Urothelium cell line (cell line): ENCODE measurements at regions not wholly inside any gene's neighbourhood (a gene's known extent, or its start where the extent isn't known, plus 50 kb on each side); places are given as distances from the start of the nearest gene placed in this dataset.

Experiments
- DNase-seq: peaks from one replicate; pipeline ENCODE4 v3.0.0; 2011; ENCODE audit warnings: low spot score, mixed read lengths
- FAIRE-seq: peaks from 2 replicates; lab custom pipeline; 2011; peaks lifted over from hg19 to GRCh38; lab: Jason Lieb, UNC

DNA sequence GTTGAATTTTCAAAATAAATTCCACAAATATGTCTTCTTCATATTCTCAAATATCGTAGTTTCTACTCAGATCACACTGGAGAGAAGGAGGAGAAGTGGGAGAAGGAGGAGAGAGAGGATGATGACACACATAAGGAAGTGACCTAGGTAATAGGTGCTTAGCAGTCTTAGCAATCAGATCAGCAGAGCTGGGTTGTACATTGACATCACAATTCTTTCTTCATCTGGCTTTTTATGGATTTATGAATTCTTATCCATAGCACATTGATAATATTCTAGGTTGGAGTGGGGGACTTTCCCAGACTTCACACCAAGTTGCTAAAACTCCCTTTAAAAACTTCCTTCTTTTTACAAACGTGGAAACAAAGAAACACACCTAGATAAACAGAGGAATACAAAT lies 86.9 kb downstream of the FGF9 start:
- no peak for FAIRE-seq
- no peak for DNase-seq

DNA sequence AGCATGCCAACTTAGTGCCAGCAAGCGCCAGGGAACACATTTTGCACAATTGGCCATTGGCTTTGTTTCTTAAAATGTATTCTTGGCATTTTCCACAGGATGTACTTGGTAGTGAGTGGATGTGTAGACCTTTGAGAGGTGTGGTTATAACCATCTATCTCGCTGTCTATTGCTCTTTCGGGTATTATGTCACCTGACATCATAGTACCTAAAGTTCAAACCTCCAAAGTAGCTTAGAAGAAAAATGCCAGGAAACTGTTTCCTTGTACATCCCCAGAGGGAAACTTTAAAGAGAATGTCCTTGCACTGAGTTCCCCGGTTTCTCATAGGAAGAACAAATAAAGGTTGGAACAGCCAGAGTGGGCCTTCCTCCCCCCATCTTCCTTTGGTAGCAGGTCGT lies 87.6 kb downstream of the FGF9 start:
- FAIRE-seq: no peak
- no peak for DNase-seq

DNA sequence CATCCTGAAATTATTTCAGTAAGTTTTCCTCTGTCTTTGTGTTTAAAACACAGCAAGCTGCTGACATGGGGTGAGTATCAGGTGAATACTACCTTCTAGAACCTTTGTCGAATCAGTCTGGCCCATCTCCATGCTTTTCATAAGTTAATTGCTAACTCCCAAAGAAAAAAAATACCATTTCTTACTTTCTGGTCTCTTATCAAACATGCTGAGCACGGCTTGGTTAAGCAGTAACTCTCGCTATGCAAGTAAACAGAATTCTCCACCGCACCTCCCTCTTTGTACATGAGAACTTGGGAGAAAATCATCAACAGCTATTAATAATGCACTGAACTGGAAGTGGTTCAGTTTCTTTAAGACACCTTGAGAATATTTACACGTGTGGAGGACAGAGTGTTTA lies 88.6 kb downstream of the FGF9 start:
- DNase-seq (no peak), FAIRE-seq (no peak)

DNA sequence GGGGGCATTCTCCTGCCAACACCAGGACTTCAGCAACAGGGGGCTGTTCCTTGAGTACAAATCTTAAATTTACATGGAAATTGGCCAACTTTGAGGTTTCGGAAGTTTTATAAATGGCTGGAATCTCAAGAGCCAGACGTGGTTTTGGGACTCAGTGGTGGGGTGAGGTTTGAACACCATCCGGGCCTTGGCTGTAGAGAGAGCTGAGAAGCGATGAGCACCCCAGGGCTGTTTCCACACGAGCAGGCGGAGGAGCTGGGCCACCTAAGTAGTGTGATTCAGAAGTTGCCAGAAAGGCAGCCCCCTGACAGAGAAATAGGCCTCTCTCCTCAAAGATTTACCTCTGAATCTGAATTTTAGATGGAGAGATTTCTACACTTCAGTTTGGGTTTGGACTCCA lies 89.0 kb downstream of the FGF9 start:
- FAIRE-seq: no peak

DNA sequence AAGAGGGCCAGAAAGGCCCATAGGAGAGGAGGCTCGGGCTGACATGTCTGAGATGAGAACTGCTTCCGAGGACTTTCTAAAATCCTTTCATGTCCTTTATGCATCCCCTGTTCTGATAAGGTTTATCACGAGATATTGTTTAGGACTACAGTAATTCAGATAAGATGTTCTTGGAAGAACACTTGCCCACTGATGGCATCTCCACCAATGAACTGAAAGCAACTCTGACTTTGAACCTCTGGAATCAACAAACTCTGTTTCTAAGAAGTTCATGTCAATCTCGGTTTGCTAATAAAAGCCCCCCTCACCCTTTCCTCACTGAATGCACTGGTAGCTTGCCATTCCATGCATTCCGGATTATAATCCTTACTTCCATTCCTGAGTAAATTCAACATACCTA lies 90.9 kb downstream of the FGF9 start:
- FAIRE-seq (no peak), DNase-seq (no peak)

More for the DNA sequence above, 89.0 kb downstream of the FGF9 start:
- DNase-seq: no peak

DNA sequence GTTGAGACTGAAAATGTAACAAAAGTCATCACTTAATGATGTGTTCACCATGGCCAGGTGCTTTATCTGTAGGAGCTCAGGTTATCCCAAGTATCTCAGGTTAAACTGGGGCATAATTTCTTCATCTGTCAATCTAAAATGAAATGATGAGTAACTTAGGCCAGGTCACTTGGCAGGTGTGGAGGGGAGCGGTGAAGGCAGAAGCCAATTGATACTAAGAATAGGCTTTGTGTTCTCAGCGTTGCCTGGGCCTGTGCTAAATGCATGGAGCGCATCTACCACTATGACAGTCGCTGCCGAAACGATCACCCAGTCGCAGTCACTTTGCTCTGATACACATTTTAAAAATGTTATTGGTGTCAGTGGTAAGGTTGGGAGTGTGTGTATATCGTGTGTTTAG lies 91.6 kb downstream of the FGF9 start:
- DNase-seq (no peak), FAIRE-seq (no peak)

DNA sequence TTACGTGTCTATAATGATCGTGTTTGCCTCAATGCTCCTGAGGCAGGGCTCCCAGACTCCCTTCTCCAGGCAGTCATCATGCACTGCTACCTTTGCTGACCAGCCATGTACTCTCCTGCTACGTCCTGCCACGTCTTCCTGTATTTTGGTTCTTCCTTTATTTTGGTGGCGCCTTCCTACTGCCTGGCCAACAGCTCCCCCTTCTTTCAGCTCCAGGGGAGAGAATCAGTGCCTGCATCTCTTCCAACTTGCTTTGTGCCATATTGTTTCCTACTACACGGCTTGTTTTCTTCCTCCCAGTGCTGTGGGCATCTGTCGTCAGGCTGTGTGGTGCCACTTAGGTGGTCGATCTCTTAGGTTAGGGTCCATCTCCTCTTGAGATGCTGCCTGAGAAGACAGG lies 96.2 kb downstream of the FGF9 start:
- no peak for DNase-seq
- no peak for FAIRE-seq

DNA sequence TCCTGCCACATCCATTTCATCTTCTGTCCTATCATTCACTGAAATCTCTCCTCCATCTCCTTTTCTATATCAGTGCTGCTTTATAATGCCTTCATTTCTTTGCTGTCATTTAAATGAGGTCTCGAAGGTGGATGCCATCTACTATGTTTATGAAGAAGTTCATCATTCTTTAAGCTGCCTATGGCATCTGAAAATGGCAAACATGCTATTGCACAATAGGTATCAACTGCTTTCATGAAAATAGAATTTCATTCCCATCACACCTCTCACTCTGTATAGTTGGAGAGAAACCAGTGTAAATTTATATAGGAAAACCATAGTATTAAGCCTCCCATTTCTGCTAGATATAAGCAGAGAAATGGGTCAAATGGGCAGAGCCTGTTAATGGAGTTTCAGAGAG lies 100.2 kb downstream of the FGF9 start:
- DNase-seq: no peak
- FAIRE-seq: no peak

DNA sequence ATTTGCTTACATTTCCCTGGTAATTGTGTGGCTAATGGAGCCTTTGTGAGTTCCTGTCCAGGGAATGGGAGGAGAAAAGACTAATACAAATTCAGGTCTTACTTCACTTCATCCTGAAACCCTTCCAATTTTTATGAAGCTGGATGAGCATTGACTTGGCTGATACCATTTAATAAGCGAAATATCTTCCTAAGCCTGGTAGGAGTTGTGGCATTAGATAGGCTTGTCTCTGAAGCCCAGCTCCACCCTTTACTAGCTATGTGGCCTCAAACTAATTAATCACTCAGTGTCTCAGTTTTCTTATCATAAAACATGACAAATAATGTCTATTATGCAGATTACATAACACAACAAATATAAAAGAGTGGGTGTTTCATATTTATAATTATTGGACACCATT lies 106.3 kb downstream of the FGF9 start:
- FAIRE-seq: no peak
- DNase-seq: no peak

DNA sequence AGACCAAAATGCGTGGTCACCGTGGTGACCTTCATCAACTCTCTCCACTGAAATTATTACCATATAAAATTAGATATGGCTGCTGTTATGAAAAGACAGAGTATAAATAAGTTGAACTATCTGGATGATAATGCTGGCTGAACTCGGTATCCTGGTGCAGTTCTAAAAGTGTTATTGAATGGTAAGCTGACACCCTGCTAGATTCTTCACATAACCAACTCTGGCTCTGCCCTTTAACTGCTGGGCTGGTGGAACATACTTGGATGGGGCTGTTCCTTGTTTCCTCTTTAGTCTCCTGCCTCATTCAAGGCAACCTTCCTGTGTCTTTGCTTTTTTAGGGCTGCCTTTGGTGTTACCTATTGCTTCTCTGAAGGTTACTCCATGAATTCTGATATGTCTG lies 106.9 kb downstream of the FGF9 start:
- no peak for DNase-seq
- no peak for FAIRE-seq

DNA sequence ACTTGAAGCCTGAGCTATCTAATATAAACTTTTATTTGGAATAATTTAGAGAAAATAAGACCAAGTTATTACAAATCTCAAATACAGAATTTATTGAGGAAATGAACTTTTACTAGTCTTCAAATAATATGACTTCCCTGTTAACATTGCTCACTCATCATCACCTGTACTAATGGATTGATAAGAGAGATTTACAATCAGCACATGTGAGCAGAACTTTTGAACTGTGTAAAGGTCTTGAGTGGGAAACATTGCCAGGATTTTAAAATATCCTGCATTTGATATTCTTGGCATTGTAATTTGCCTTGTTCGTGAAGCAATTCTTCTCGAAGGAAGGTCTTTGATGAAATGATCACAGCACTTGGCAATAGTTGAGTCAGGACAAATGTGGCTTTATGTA lies 111.9 kb downstream of the FGF9 start:
- DNase-seq: no peak
- FAIRE-seq: no peak

DNA sequence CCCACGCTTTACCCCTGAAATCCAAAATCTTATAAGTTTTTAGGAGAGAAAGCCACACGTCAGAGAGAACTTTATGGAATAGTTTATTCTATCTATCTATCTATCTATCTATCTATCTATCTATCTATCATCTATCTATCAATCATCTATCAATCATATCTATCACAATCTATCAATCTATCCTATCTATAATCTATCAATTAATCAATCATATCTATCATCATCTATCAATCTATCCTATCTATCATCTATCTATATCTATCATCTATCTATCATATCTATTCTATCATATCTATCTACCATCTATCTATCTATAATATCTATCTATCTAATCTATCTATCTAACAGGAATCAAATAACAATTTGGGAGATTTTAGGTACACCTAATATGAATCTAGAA lies 115.1 kb downstream of the FGF9 start:
- DNase-seq (no peak), FAIRE-seq (no peak)

DNA sequence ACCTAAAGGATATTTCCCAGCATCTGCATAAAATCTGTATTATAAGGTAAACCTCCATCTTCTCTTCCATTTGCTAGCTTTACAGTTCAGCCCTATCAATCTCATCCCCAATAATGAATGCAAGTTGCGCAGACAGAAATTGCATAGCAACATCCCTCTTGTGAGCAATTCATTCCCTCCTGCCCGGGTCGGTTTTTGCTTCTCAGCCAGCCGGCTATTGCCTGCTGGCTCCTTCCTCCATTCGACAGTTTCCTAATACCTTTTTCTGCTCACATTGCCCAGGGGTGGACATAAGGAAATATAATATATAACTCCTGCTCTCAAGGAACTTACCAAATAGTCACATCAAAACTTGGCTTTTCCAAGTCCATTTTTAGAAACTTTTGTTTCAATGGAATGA lies 125.2 kb downstream of the FGF9 start:
- FAIRE-seq (no peak), DNase-seq (no peak)

DNA sequence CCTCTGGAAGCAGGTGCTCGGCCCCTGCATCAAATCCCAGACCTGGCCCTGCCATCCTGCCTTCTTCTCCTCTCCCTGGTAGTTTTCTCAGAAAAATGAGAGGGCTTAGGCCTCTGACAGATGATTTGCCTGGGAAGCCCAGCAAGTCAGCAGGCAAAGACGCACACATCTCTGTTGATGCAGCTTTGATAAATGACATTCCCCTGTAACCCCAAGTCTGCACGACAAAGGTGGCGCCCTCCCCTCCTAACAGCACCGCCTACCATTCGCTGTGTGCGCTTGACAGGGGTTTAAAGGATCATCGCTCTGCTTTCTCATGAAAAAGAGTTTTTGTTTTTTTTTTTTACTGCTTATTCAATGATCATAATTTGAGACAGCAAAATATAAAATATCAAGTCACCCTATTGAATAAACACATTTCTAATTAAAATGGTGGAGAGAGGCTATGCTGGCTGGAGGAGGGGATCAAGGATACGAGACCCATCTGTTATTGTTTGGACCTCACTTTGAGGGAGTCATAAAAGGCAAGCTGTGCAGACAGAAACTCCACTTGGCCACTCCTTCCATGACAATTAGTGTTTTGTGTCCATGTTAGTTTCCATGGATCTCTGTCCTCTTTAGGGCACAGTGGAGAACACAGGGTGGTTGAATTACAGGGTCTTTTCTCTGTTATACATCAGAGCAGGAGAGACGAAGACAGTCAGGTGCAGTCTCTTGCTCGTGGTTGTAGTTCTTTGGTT lies 126.1 kb downstream of the FGF9 start:
- FAIRE-seq: no peak
- no peak for DNase-seq

DNA sequence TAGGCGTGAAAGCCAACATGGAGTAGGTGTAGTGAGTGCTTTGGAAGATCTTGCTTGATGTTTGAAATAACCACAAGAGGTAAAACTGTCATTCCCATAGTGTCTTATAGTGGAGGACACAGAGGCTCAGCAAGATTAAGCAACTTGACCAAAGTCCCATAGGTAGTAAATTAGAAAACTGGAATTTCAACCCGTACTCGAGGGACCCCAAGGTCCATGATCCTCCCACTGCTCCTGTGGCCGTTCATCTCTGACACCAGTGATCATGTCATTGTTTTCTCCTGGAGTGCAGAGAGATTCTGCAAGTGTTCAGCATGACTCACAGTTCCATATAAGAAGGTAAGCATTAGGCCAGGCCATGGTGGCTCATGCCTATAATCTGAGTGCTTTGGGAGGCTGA lies 126.9 kb downstream of the FGF9 start:
- no peak for FAIRE-seq
- no peak for DNase-seq

DNA sequence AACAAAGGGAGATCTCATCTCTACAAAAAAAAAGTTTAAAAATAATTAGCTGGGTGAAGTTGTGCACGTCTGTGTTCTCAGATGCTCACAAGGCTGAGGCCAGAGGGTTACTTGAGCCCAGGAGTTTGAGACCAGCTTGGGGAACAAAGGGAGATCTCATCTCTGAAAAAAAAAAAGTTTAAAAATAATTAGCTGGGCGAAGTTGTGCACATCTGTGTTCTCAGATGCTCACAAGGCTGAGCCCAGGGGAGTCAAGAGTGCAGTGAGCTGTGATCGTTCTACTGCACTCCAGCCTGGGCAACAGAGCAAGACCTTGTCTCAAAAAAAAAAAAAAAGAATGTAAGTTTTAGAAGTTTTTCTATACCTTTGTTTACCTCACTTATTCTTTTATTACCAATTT lies 127.3 kb downstream of the FGF9 start:
- no peak for FAIRE-seq
- DNase-seq: no peak

DNA sequence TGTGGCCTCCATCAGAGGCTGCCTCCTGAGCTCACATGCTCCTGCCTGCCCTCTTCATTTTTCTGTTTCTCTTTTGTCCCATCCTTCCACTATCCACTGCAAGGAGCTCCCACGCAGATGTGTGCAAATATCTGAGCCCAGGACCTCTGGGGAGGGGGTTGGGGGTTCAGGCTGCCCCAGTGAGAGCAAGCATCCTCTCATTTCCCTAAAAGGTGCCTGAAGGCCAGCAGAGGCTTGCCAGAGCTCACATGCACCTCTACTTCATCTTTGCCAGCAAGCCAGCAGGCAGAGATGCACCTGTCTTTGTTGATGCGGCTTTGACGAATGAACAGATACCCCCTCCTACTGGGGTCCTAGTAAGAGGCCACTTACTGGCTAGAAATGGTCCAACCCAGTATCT lies 128.8 kb downstream of the FGF9 start:
- no peak for DNase-seq
- no peak for FAIRE-seq

DNA sequence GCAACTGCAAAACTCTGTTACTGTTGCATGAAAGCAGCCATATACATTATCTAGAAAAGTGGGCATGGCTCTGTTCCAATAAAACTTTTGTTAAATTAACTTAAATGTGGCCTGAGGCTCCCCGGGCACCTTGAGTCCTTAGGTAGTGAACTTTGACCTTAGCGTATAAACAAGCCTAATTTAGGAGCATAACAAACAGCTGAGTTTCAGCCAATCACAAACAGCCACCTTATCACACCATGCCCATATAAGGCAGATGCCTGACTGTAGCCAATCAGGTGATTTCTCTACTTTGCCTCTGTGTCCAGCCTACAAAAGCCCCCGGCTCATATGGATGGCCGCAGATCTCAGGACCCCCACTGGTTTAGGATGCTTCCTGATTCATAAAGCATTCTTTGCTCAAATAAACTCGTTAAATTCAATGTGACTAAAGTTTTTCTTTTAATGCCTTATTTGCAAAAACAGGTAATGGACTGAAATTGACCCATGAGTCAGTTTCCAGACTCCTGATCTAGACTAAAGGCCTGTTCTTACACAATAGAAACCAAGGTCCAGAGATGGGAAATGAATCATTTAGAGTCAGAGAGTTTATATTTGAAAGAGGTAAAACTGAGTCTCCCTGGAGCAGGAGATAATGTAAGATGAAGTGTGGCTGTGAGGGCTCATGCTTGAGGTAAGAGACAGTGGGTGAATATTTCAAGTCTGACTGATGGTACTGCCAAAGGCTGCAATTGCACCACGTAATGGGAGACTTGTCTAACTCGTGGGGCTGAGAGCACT lies 130.2 kb downstream of the FGF9 start:
- DNase-seq: no peak
- FAIRE-seq: no peak

DNA sequence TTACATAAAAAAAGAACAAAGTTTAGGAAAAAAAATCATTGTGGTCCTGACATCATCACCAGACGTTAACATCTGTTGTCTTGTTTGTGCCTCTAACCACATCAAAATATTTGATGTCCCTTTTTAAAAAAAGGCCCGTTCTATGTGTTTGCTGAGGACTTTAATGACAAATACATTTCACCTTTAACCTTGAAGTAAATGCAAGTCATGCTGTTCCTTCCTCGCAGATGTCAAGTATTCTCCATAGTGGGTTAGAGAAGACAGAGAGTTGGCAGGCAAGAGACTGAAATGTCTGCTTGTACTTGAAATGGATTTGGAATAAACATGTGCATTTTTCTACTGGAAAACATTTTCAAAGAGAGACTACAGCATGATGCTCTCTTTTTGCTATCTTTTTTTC lies 134.9 kb downstream of the FGF9 start:
- no peak for DNase-seq

DNA sequence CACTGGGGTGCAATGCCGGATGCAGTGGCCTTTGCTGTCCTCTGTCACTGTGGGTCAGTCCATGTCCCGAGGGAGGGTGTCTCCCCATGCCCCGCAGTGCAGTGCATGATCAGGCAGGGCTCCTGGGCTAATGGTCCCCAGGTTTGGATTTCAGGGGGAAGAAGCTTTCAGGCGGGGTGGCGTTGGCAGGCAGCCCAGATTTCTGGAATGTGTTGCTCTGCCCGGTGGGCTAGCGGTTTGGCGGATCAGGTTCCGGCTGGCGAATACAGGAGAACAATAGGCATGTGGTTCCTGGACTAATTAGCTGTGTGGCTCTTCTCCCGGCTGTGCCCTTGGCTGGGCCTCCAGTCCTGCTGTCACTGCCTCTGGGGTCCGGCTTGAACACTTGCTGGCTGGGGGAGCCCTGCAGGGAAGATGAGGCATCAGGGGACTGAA lies 141.3 kb downstream of the FGF9 start:
- DNase-seq: peak; percentile 73
- FAIRE-seq: no peak

More for the DNA sequence above, 134.9 kb downstream of the FGF9 start:
- no peak for FAIRE-seq

DNA sequence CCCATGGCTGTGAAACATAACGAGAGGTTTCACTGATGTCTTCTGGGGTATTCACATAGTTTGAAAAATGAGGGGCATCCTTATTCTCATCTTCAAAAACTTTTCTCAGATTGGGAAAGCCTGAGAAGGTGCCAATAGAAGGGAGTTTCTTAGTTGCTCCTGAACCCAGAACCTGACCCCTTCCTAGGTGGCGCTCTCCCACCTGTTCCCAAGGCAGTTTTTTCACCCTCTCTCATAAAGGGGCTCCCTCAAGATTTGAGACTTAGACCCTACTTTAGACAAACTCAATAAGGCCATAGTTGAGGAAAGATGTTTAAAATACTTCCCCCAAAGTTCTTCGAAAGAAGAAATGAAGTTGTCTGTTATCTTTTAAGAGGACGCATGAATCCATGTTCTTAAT lies 142.2 kb downstream of the FGF9 start:
- DNase-seq (no peak), FAIRE-seq (no peak)

DNA sequence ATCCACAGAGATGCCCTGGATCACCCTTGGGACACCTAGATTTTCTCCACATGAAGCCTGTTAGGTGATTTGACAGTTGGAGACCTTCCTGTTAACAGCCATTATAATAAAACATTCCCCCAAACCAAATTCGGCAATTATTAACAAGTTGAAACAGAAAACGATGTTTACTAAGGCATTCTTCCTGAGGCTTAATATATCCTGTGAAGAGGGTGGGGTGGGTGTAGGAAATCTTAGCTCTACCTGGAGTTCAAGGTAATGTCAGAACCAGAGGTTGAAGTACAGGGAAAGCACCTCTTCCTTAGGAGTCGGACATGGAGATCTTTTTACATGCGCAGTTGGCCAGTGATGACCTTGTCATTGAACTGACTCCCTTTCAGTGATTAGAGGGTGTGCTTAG lies 143.0 kb downstream of the FGF9 start:
- DNase-seq (no peak), FAIRE-seq (no peak)

DNA sequence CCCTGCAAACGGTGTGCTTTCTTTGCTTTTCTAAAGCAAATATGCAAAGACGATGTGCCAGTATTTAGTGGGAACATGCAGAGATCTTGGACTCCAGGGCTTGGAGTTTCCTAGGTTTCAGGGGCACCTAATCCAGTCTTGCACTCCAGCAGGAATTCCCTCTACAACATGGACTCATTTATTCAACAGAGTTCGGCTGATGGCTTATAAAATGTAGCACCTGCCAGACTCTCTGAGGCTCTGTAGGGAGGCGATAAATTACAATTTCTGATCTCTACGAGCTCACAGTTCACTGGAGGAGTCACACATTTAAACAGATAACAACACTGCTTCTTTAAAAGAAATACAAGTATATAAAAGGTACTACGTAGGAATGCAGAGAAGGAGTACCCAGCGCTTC lies 143.7 kb downstream of the FGF9 start:
- no peak for FAIRE-seq

More for the DNA sequence above, 143.7 kb downstream of the FGF9 start:
- DNase-seq: no peak
